Colonic mucosa (tissue), 4 donors: ENCODE measurements at regions not wholly inside any gene's neighbourhood (a gene's known extent, or its start where the extent isn't known, plus 50 kb on each side); places are given as distances from the start of the nearest gene placed in this dataset.

Experiments used
- DNase-seq: peaks from one replicate; pipeline ENCODE4 v3.0.0-alpha.2; 2020
- H3K27ac ChIP-seq: fragments of 200-600 bp; one replicate; pipeline ENCODE4 v1.8.0; 2021
- H3K27me3 ChIP-seq: fragments of 200-600 bp; one replicate; pipeline ENCODE4 v1.8.0; 2021
- H3K36me3 ChIP-seq: fragments of 200-600 bp; one replicate; pipeline ENCODE4 v1.8.0; 2021
- H3K4me1 ChIP-seq: fragments of 200-600 bp; one replicate; pipeline ENCODE4 v1.8.0; 2021; ENCODE audit warnings: mild to moderate bottlenecking
- H3K4me3 ChIP-seq: fragments of 200-600 bp; one replicate; pipeline ENCODE4 v1.8.0; 2021
- H3K9ac ChIP-seq, 2 donors: one replicate each; pipeline ENCODE4 v1.7.0; 2013; ENCODE audit warnings: control low read depth in 2 of 2, low read depth in 2 of 2, low read length in 2 of 2
- H3K9me3 ChIP-seq: fragments of 200-600 bp; one replicate; pipeline ENCODE4 v1.8.0; 2021
- CTCF ChIP-seq: fragments of 200-600 bp; IDR thresholded peaks from one replicate; pipeline ENCODE4 v1.8.0; 2022; ENCODE audit warnings: antibody characterized with exemption, mild to moderate bottlenecking
- intact Hi-C: fragments of 100-400 bp; cut with DNase I; formaldehyde crosslinking; loops from one replicate; pipeline ENCODE4 v1.14.1; 2022
- donor health status: healthy.
- donor health status: DM: no; HTN: no; CAD: no.
- donor health status: DM: no; HTN: no; CAD: no.

- H3K36me3 ChIP-seq: no peaks in the 10 kb centered on the region
- no peak overlapping the region for H3K9ac ChIP-seq
- no peak overlapping the region for H3K4me3 ChIP-seq
- H3K9me3 ChIP-seq: no peaks in the 10 kb centered on the region
- intact Hi-C loops: no loop called here
- H3K27me3 ChIP-seq: no peaks in the 10 kb centered on the region
- no peak for DNase-seq
- H3K27ac ChIP-seq: no peak overlapping the region
- TF ChIP-seq CTCF: no peak
- H3K4me1 ChIP-seq: no peaks in the 10 kb centered on the region
Observed at GRCh38 chr18:26642440-26643348, 94.3 kb upstream of the KCTD1 start.

DNA sequence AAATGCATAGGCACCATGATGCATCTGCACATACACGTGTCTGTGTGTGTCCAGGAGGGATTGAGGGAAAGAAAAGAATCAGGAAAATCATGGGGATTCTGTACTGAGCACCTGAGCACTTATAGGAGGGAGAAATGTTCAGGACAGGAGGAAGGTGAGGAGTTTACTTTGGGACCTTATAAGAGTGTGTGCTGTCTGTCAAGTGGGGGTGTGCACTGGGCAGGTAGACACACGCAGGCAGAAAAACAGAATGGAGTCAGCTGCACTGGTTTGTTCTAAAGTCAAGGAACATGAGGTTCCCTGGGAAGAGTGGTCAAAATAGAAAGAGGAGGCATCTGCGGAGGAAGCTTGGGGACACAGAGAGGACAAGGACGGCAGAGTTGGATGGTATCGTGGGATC, 92.2 kb upstream of the KCTD1 start:
- Histone ChIP-seq H3K9ac (no peak overlapping the region), H3K27me3 (no peaks in the 10 kb centered on the region), H3K4me3 (no peak overlapping the region), H3K4me1 (no peaks in the 10 kb centered on the region), H3K27ac (no peak overlapping the region), H3K36me3 (no peaks in the 10 kb centered on the region), H3K9me3 (no peaks in the 10 kb centered on the region)
- no peak for DNase-seq
- no peak for TF ChIP-seq CTCF
- intact Hi-C loops: no loop called here

DNA sequence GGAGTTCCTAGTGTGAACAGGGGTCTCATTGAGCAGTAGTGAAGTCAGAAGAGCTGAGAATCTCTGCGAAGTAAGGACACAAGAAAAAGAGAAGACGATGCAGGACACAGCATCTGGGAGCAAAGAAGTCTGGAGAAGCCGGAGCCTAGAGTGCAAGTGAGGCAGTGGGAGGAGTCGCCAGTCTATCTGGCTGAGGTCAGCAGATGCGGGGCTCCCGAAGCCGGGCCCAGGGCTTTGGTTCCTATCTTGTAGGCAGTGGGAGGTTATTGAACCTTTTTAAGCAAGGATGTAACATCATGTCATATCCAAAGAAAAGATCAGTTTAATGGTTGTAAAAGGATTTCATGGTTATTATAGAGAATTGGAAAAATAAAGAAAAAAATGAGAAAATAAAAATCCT, 90.8 kb upstream of the KCTD1 start:
- H3K9ac ChIP-seq: no peak overlapping the region
- H3K9me3 ChIP-seq: no peaks in the 10 kb centered on the region
- H3K27me3 ChIP-seq: no peaks in the 10 kb centered on the region
- H3K4me1 ChIP-seq: no peaks in the 10 kb centered on the region
- H3K36me3 ChIP-seq: no peaks in the 10 kb centered on the region
- no peak for TF ChIP-seq CTCF
- H3K4me3 ChIP-seq: no peak overlapping the region
- DNase-seq: no peak
- no peak overlapping the region for H3K27ac ChIP-seq
- intact Hi-C loops: no loop called here

DNA sequence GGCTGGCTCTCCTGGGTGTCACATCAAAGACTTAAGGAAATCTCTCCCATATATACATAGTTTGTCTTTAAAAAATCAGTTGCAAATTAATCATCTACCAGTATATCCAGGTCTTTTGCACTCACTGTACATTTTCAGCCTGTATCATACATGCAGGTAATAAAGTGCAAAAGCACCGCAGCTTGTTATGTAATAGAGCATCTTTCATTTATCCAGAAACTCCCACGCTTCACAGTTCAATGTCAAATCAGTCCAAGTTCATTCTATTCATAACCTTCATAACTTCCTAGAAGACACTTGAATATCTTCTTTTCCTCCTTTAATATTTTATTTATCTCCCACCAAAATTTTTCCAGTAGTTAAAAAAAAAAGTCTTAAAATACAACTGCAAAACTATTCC, 89.6 kb upstream of the KCTD1 start:
- intact Hi-C loops: no loop called here
- TF ChIP-seq CTCF: no peak

DNA sequence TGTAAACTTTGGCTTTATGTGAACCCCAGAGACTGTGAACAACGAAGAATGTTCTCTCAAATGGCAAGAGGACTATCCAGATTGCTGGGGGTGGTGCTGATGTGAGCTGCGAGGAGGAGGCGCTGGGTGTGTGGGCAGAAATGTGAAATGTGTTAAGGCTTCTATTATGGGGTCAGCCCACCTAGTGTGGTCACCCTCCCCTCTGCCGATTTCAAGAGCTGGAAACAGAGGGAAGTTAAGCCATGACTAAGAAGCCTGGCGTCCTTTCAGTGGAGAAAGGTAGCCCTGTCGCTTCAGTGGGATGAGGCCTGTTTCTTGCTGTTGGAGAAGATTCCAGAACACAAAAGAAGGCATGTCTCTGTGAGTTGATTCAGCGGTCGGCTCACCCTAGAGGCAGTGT, 89.0 kb upstream of the KCTD1 start:
- Histone ChIP-seq H3K4me1 (no peaks in the 10 kb centered on the region), H3K4me3 (no peak overlapping the region), H3K9me3 (no peaks in the 10 kb centered on the region), H3K9ac (no peak overlapping the region), H3K27me3 (no peaks in the 10 kb centered on the region), H3K36me3 (no peaks in the 10 kb centered on the region), H3K27ac (no peak overlapping the region)
- intact Hi-C loops: no loop called here
- no peak for TF ChIP-seq CTCF
- no peak for DNase-seq

More for the DNA sequence above, 89.6 kb upstream of the KCTD1 start:
- Histone ChIP-seq H3K9me3 (no peaks in the 10 kb centered on the region), H3K27ac (no peak overlapping the region), H3K4me1 (no peaks in the 10 kb centered on the region), H3K9ac (no peak overlapping the region), H3K27me3 (no peaks in the 10 kb centered on the region), H3K4me3 (no peak overlapping the region), H3K36me3 (no peaks in the 10 kb centered on the region)
- DNase-seq: no peak
